Keratinocyte (primary cell): ENCODE measurements at regions not wholly inside any gene's neighbourhood (a gene's known extent, or its start where the extent isn't known, plus 50 kb on each side); places are given as distances from the start of the nearest gene placed in this dataset.
A peak's percentile ranks its signal among the peaks of the same experiment; 100 is the strongest.

Experiments used
- DNase-seq: peaks from one replicate; pipeline ENCODE4 v3.0.0-alpha.2; 2011; ENCODE audit warnings: low read depth, missing footprints, low spot score
- FAIRE-seq: peaks from 2 replicates; lab custom pipeline; 2011; peaks lifted over from hg19 to GRCh38; lab: Jason Lieb, UNC
- H2AFZ ChIP-seq: 2 replicates; pipeline ENCODE4 v1.6.0; 2012; ENCODE audit warnings: low read length, control low read depth, inconsistent platforms; ENCODE audit not compliant: control insufficient read depth
- H3K27ac ChIP-seq: 2 replicates; pipeline ENCODE4 v1.5.1; 2011; ENCODE audit warnings: low read length; ENCODE audit not compliant: control insufficient read depth, insufficient read depth
- H3K27me3 ChIP-seq: 3 replicates; pipeline ENCODE4 v1.6.0; 2011; ENCODE audit warnings: low read length; ENCODE audit not compliant: control insufficient read depth, insufficient read depth; ENCODE audit errors: extremely low read depth
- H3K36me3 ChIP-seq, 2 experiments: 2 replicates in 1 of 2; 3 replicates in 1 of 2; pipeline ENCODE4 v1.5.1; 2011; ENCODE audit warnings: low read length in 2 of 2, mild to moderate bottlenecking in 1 of 2; ENCODE audit not compliant: control insufficient read depth in 2 of 2, insufficient read depth in 2 of 2; ENCODE audit errors: extremely low read depth in 1 of 2
- H3K4me1 ChIP-seq: 3 replicates; pipeline ENCODE4 v1.5.1; 2011; ENCODE audit warnings: low read length; ENCODE audit not compliant: control insufficient read depth, insufficient read depth; ENCODE audit errors: extremely low read depth
- H3K4me2 ChIP-seq: 3 replicates; pipeline ENCODE4 v1.6.0; 2011; ENCODE audit warnings: low read depth, low read length; ENCODE audit not compliant: control insufficient read depth, insufficient read depth; ENCODE audit errors: extremely low read depth
- H3K4me3 ChIP-seq, 3 experiments: fragments of 200-600 bp in 1 of 3; sonication (generic) in 1 of 3; 2 replicates in 2 of 3; 3 replicates in 1 of 3; pipeline ENCODE4 v1.5.1; 2011 to 2016; ENCODE audit warnings: low read length in 3 of 3, mild to moderate bottlenecking in 3 of 3, control low read depth in 2 of 3, inconsistent platforms in 1 of 3, low read depth in 1 of 3, mixed read lengths in 1 of 3, mixed run types in 1 of 3, moderate library complexity in 1 of 3; ENCODE audit not compliant: control insufficient read depth in 2 of 3, insufficient read depth in 2 of 3; ENCODE audit errors: extremely low read depth in 1 of 3
- H3K79me2 ChIP-seq: 2 replicates; pipeline ENCODE4 v1.6.0; 2012; ENCODE audit warnings: low read length; ENCODE audit not compliant: control insufficient read depth, insufficient read depth
- H3K9ac ChIP-seq: 3 replicates; pipeline ENCODE4 v1.6.0; 2011; ENCODE audit warnings: low read length; ENCODE audit not compliant: control insufficient read depth, insufficient read depth; ENCODE audit errors: extremely low read depth
- H3K9me1 ChIP-seq: 3 replicates; pipeline ENCODE4 v1.6.0; 2011; ENCODE audit warnings: low read length; ENCODE audit not compliant: control insufficient read depth, insufficient read depth; ENCODE audit errors: extremely low read depth
- H3K9me3 ChIP-seq: 2 replicates; pipeline ENCODE4 v1.5.1; 2012; ENCODE audit warnings: low read depth, low read length; ENCODE audit not compliant: control insufficient read depth
- H4K20me1 ChIP-seq: 3 replicates; pipeline ENCODE4 v1.6.0; 2011; ENCODE audit warnings: low read length; ENCODE audit not compliant: control insufficient read depth, insufficient read depth; ENCODE audit errors: extremely low read depth
- CTCF ChIP-seq, 3 experiments: IDR thresholded peaks in 1 of 3; conservative IDR thresholded peaks in 1 of 3; optimal IDR thresholded peaks in 1 of 3; 2 replicates in 2 of 3; 3 replicates in 1 of 3; pipeline versions ENCODE3 to v1.5.1; 2011; ENCODE audit warnings: low read length in 3 of 3, mild to moderate bottlenecking in 3 of 3, moderate library complexity in 2 of 3, control low read depth in 1 of 3, inconsistent platforms in 1 of 3; ENCODE audit not compliant: insufficient read depth in 2 of 3; ENCODE audit errors: extremely low read depth in 1 of 3
- EZH2 ChIP-seq: IDR thresholded peaks from one replicate; pipeline ENCODE4 v1.6.1; 2012; ENCODE audit warnings: inconsistent platforms, mild to moderate bottlenecking, low read length, moderate library complexity
- dilution Hi-C: fragments of 300-500 bp; cut with MboI; formaldehyde crosslinking; loops from one replicate; pipeline ENCODE4 v1.7.0; 2020; ENCODE audit warnings: low sequenced_read_pairs; ENCODE audit not compliant: extremely low pct_ligation_motif_present

- H3K9me3 ChIP-seq = no peaks in the 10 kb centered on the region
- H4K20me1 ChIP-seq = no peaks in the 10 kb centered on the region
- TF ChIP-seq CTCF (optimal IDR thresholded peaks at IDR 0.05 in 1 of 3, IDR thresholded peaks at IDR 0.05 in 1 of 3, conservative IDR thresholded peaks at IDR 0.05 in 1 of 3; ENCODE audit: extremely low read depth in 1 of 3, insufficient read depth in 2 of 3, low read length in 3 of 3) (peak in 1 of 3 experiments; percentile 42), EZH2 (peak; percentile 64)
- FAIRE-seq = no peak
- no peak overlapping the region for H2AFZ ChIP-seq
- no peak overlapping the region for H3K9ac ChIP-seq
- H3K9me1 ChIP-seq = no peaks in the 10 kb centered on the region
- H3K27ac ChIP-seq = no peak overlapping the region
- H3K4me3 ChIP-seq = no peak overlapping the region
- DNase-seq = no peak
- no peaks in the 10 kb centered on the region for H3K4me1 ChIP-seq
- no peaks in the 10 kb centered on the region for H3K36me3 ChIP-seq
- H3K4me2 ChIP-seq = no peak overlapping the region
- peaks cover 27% of the 10 kb centered on the region for H3K27me3 ChIP-seq
- dilution Hi-C loops = no loop called here
- no peaks in the 10 kb centered on the region for H3K79me2 ChIP-seq
These were observed 72.8 kb upstream of the ANKRD34C start for GRCh38 chr15:79209690-79210089.

GRCh38 chr15:79209116-79209515 lies 73.4 kb upstream of the ANKRD34C start:
- Histone ChIP-seq H3K27me3 (peaks cover 33% of the 10 kb centered on the region), H3K27ac (no peak overlapping the region), H2AFZ (no peak overlapping the region), H3K9me3 (no peaks in the 10 kb centered on the region), H3K4me1 (no peaks in the 10 kb centered on the region), H4K20me1 (no peaks in the 10 kb centered on the region), H3K4me3 (no peak overlapping the region), H3K79me2 (no peaks in the 10 kb centered on the region), H3K4me2 (no peak overlapping the region), H3K9ac (no peak overlapping the region), H3K9me1 (no peaks in the 10 kb centered on the region), H3K36me3 (no peaks in the 10 kb centered on the region)
- FAIRE-seq (no peak), DNase-seq (no peak)
- TF ChIP-seq EZH2 (no peak), CTCF (optimal IDR thresholded peaks at IDR 0.05 in 1 of 3, IDR thresholded peaks at IDR 0.05 in 1 of 3, conservative IDR thresholded peaks at IDR 0.05 in 1 of 3; ENCODE audit: extremely low read depth in 1 of 3, insufficient read depth in 2 of 3, low read length in 3 of 3) (no peak)
- dilution Hi-C loops = no loop called here
